H9 (cell line): ENCODE measurements at regions not wholly inside any gene's neighbourhood (a gene's known extent, or its start where the extent isn't known, plus 50 kb on each side); places are given as distances from the start of the nearest gene placed in this dataset.

Experiments
- DNase-seq: peaks from one replicate; pipeline ENCODE4 v3.0.0-alpha.2; 2017
- H2AFZ ChIP-seq: one replicate; pipeline ENCODE4 v1.6.1; 2013; ENCODE audit warnings: mild to moderate bottlenecking, low read length, control low read depth, moderate library complexity
- H2AK5ac ChIP-seq: 2 replicates; pipeline ENCODE4 v1.6.1; 2013; ENCODE audit warnings: low read length, control low read depth, mixed read lengths; ENCODE audit not compliant: insufficient read length
- H2BK120ac ChIP-seq: one replicate; pipeline ENCODE4 v1.6.1; 2013; ENCODE audit warnings: low read depth, mild to moderate bottlenecking, low read length, control low read depth, inconsistent platforms; ENCODE audit not compliant: poor library complexity, severe bottlenecking
- H2BK12ac ChIP-seq: 2 replicates; pipeline ENCODE4 v1.6.1; 2013; ENCODE audit warnings: low read length, control low read depth, mixed read lengths, low read depth; ENCODE audit not compliant: insufficient read length
- H2BK15ac ChIP-seq: 2 replicates; pipeline ENCODE4 v1.6.1; 2013; ENCODE audit warnings: low read depth, low read length, control low read depth
- H2BK20ac ChIP-seq: one replicate; pipeline ENCODE4 v1.6.1; 2013; ENCODE audit warnings: low read depth, mild to moderate bottlenecking, low read length, control low read depth, inconsistent platforms; ENCODE audit not compliant: poor library complexity, severe bottlenecking
- H2BK5ac ChIP-seq: 2 replicates; pipeline ENCODE4 v1.6.1; 2013; ENCODE audit warnings: low read length, control low read depth, mixed read lengths; ENCODE audit not compliant: insufficient read length
- H3K14ac ChIP-seq: 2 replicates; pipeline ENCODE4 v1.6.1; 2013; ENCODE audit warnings: low read length, control low read depth; ENCODE audit not compliant: insufficient read depth
- H3K18ac ChIP-seq: 2 replicates; pipeline ENCODE4 v1.6.1; 2013; ENCODE audit warnings: low read depth, mild to moderate bottlenecking, mixed read lengths, low read length, control low read depth; ENCODE audit not compliant: insufficient read length
- H3K23ac ChIP-seq: 2 replicates; pipeline ENCODE4 v1.6.1; 2013; ENCODE audit warnings: low read length, control low read depth, mixed read lengths, low read depth; ENCODE audit not compliant: insufficient read length
- H3K23me2 ChIP-seq: 2 replicates; pipeline ENCODE4 v1.6.1; 2013; ENCODE audit warnings: low read depth, mild to moderate bottlenecking, mixed read lengths, low read length, control low read depth; ENCODE audit not compliant: insufficient read length, poor library complexity, severe bottlenecking
- H3K27ac ChIP-seq: 2 replicates; pipeline ENCODE4 v1.5.1; 2013; ENCODE audit warnings: low read length, control low read depth, mixed read lengths, low read depth; ENCODE audit not compliant: insufficient read length
- H3K27me3 ChIP-seq: 2 replicates; pipeline ENCODE4 v1.6.1; 2013; ENCODE audit warnings: low read length, control low read depth, inconsistent platforms; ENCODE audit not compliant: insufficient read depth
- H3K4ac ChIP-seq: 2 replicates; pipeline ENCODE4 v1.6.1; 2013; ENCODE audit warnings: low read depth, mild to moderate bottlenecking, control low read depth, inconsistent platforms, low read length, moderate library complexity
- H3K4me1 ChIP-seq: 2 replicates; pipeline ENCODE4 v1.6.1; 2013; ENCODE audit warnings: low read length, control low read depth, inconsistent platforms; ENCODE audit not compliant: insufficient read depth
- H3K4me2 ChIP-seq: 2 replicates; pipeline ENCODE4 v1.6.1; 2013; ENCODE audit warnings: low read length, control low read depth, mixed read lengths; ENCODE audit not compliant: insufficient read length, insufficient read depth
- H3K56ac ChIP-seq: 2 replicates; pipeline ENCODE4 v1.6.1; 2013; ENCODE audit warnings: low read depth, mild to moderate bottlenecking, mixed read lengths, low read length, control low read depth; ENCODE audit not compliant: insufficient read length
- H3K79me1 ChIP-seq: 2 replicates; pipeline ENCODE4 v1.6.1; 2013; ENCODE audit warnings: low read depth, mild to moderate bottlenecking, moderate library complexity, low read length, control low read depth, inconsistent platforms; ENCODE audit not compliant: insufficient read depth, poor library complexity, severe bottlenecking
- H3K79me2 ChIP-seq: 2 replicates; pipeline ENCODE4 v1.6.1; 2013; ENCODE audit warnings: low read length, control low read depth, inconsistent platforms; ENCODE audit not compliant: insufficient read depth
- H3K9ac ChIP-seq: 2 replicates; pipeline ENCODE4 v1.6.1; 2013; ENCODE audit warnings: low read length, control low read depth, mixed read lengths; ENCODE audit not compliant: insufficient read length; ENCODE audit errors: extremely low read depth
- H3K9me3 ChIP-seq: one replicate; pipeline ENCODE4 v1.6.1; 2013; ENCODE audit warnings: low read depth, low read length, inconsistent platforms; ENCODE audit not compliant: control insufficient read depth
- H3T11ph ChIP-seq: one replicate; pipeline ENCODE4 v1.6.1; 2013; ENCODE audit warnings: mild to moderate bottlenecking, low read length, control low read depth, inconsistent platforms
- H4K20me1 ChIP-seq: one replicate; pipeline ENCODE4 v1.6.1; 2013; ENCODE audit not compliant: control insufficient read depth, insufficient read length, insufficient read depth
- H4K5ac ChIP-seq: 2 replicates; pipeline ENCODE4 v1.6.1; 2013; ENCODE audit warnings: low read depth, mild to moderate bottlenecking, mixed read lengths, low read length, control low read depth; ENCODE audit not compliant: insufficient read length
- H4K8ac ChIP-seq: replicated peaks from 2 replicates; pipeline ENCODE4 v1.6.1; 2013; ENCODE audit warnings: low read length, control low read depth, mixed read lengths, low read depth; ENCODE audit not compliant: insufficient read length
- H4K91ac ChIP-seq: 2 replicates; pipeline ENCODE4 v1.6.1; 2013; ENCODE audit warnings: low read depth, mild to moderate bottlenecking, moderate library complexity, mixed read lengths, low read length, control low read depth; ENCODE audit not compliant: insufficient read length
- H3K27ac Mint-ChIP-seq, 3 experiments: 2 replicates in 2 of 3; 3 replicates in 1 of 3; pipeline ENCODE4 v1.8.0; 2020 to 2021; ENCODE audit warnings: mixed read lengths in 3 of 3, mild to moderate bottlenecking in 1 of 3, moderate library complexity in 1 of 3
- H3K27me3 Mint-ChIP-seq: 2 replicates; pipeline ENCODE4 v1.8.0; 2021; ENCODE audit warnings: low read depth, mild to moderate bottlenecking, moderate library complexity, mixed read lengths
- H3K36me3 Mint-ChIP-seq, 3 experiments: 2 replicates in 2 of 3; 3 replicates in 1 of 3; pipeline ENCODE4 v1.8.0; 2020 to 2021; ENCODE audit warnings: low read depth in 3 of 3, mixed read lengths in 3 of 3; ENCODE audit not compliant: insufficient read depth in 1 of 3
- H3K4me1 Mint-ChIP-seq, 2 experiments: 2 replicates each; pipeline ENCODE4 v1.8.0; 2020; ENCODE audit warnings: mixed read lengths in 2 of 2
- H3K4me3 Mint-ChIP-seq, 2 experiments: 2 replicates in 1 of 2; 3 replicates in 1 of 2; pipeline ENCODE4 v1.8.0; 2020 to 2021; ENCODE audit warnings: mild to moderate bottlenecking in 2 of 2, mixed read lengths in 2 of 2, moderate library complexity in 1 of 2
- H3K9me3 Mint-ChIP-seq, 2 experiments: 2 replicates in 1 of 2; 3 replicates in 1 of 2; pipeline ENCODE4 v1.8.0; 2020; ENCODE audit warnings: mild to moderate bottlenecking in 2 of 2, mixed read lengths in 2 of 2, moderate library complexity in 1 of 2
- WGBS: extraction: QIAGEN DNeasy Blood & Tissue Kit; methylation state at CpG from one replicate; pipeline ENCODE4 v1.1.7; 2013; ENCODE audit warnings: missing lambda C conversion rate, low lambda C conversion rate, mixed read lengths; ENCODE audit not compliant: insufficient read length; ENCODE audit errors: extremely low coverage; 5-methylcytosine and 5-hydroxymethylcytosine counted together
- TF ChIP-seq, protein P1 (sequence below): fragments of 200-600 bp; sonication (generic); conservative IDR thresholded peaks from 3 replicates; pipeline ENCODE4 v1.8.0; 2021; ENCODE audit warnings: antibody characterized with exemption, mild to moderate bottlenecking

DNA sequence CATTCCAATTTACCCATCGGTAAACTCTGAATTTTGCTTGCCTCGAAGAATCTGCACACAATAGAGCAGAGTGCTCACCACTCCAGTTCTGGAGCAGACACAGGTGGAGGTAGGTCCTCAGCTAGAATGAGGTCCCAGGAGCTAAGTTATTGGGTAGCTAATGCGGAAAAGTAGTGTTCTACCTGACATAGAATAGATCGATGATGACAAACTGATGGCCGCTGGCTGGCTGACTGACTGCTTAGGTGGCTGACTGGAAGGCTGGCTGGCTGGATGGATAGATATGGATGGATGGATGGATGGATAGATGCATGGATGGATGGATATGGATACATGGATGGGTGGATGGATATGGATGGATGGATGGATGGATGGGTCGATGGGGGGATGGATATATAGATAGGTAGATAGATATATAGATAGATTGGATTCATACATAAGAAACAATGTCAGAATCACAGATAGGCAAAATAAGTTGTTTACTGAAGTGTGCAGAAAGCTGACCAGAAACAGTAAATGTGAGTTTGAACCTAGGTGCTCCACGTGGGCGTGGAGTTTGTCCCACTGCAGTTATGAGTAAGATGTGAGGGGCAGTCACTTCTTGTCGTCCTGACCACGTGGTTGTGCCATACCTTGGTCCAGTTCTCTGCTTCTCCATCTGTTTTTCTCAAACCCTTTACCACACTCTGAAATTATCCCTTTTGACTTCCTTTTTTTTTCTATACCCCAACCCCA is 62.1 kb downstream of the TBXT start:
- H3K9me3 Mint-ChIP-seq, result peaks cover 23 to 25% of the 10 kb centered on the region in 2 experiments

More for the DNA sequence above, 62.1 kb downstream of the TBXT start:
- H2BK120ac ChIP-seq, result no peak overlapping the region
- no peaks in the 10 kb centered on the region for H3K27me3 ChIP-seq
- H3K79me1 ChIP-seq, result no peaks in the 10 kb centered on the region
- no peak overlapping the region for H3K23ac ChIP-seq
- peaks cover 17% of the 10 kb centered on the region for H3K9me3 ChIP-seq
- no peak overlapping the region for H3K9ac ChIP-seq
- H2AFZ ChIP-seq, result no peak overlapping the region
- no peaks in the 10 kb centered on the region for H3K79me2 ChIP-seq
- TF ChIP-seq, protein P1, sequence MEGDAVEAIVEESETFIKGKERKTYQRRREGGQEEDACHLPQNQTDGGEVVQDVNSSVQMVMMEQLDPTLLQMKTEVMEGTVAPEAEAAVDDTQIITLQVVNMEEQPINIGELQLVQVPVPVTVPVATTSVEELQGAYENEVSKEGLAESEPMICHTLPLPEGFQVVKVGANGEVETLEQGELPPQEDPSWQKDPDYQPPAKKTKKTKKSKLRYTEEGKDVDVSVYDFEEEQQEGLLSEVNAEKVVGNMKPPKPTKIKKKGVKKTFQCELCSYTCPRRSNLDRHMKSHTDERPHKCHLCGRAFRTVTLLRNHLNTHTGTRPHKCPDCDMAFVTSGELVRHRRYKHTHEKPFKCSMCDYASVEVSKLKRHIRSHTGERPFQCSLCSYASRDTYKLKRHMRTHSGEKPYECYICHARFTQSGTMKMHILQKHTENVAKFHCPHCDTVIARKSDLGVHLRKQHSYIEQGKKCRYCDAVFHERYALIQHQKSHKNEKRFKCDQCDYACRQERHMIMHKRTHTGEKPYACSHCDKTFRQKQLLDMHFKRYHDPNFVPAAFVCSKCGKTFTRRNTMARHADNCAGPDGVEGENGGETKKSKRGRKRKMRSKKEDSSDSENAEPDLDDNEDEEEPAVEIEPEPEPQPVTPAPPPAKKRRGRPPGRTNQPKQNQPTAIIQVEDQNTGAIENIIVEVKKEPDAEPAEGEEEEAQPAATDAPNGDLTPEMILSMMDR, result no peak
- DNase-seq, result no peak
- no peaks in the 10 kb centered on the region for H3K23me2 ChIP-seq
- no peak overlapping the region for H4K8ac ChIP-seq
- H4K91ac ChIP-seq, result no peak overlapping the region
- no peak overlapping the region for H3K4me2 ChIP-seq
- H2BK12ac ChIP-seq, result no peak overlapping the region
- H4K5ac ChIP-seq, result no peak overlapping the region
- H2AK5ac ChIP-seq, result no peak overlapping the region
- H3K4me1 Mint-ChIP-seq, result peaks cover 0 to 5% of the 10 kb centered on the region in 2 experiments; a peak in 2 of 4 replicates
- H3K27me3 Mint-ChIP-seq, result peaks cover 25% of the 10 kb centered on the region
- no peak overlapping the region for H3K14ac ChIP-seq
- peaks cover 4 to 17% (median 14%) of the 10 kb centered on the region in 3 experiments; a peak in 5 of 7 replicates for H3K36me3 Mint-ChIP-seq
- no peak overlapping the region for H3K56ac ChIP-seq
- H3K27ac Mint-ChIP-seq, result no peak overlapping the region
- H3K4me1 ChIP-seq, result no peaks in the 10 kb centered on the region
- H4K20me1 ChIP-seq, result no peaks in the 10 kb centered on the region
- no peak overlapping the region for H2BK15ac ChIP-seq
- H3T11ph ChIP-seq, result no peak overlapping the region
- H3K4me3 Mint-ChIP-seq, result no peak overlapping the region
- no peak overlapping the region for H2BK5ac ChIP-seq
- H3K4ac ChIP-seq, result no peak overlapping the region
- no peak overlapping the region for H3K27ac ChIP-seq
- no peak overlapping the region for H2BK20ac ChIP-seq
- H3K18ac ChIP-seq, result no peak overlapping the region
- 100% methylated on average over 1 of the region's 10 CpGs for WGBS
